Natural killer cell (primary cell): ENCODE measurements at regions not wholly inside any gene's neighbourhood (a gene's known extent, or its start where the extent isn't known, plus 50 kb on each side); places are given as distances from the start of the nearest gene placed in this dataset.

Experiments used
- ATAC-seq, 3 donors: fragments of 150-1000 bp in 2 of 3; fragments of 200-7000 bp in 1 of 3; cut with Tn5 transposase; 1 replicate in 1 of 3; 2 replicates in 2 of 3; pipeline ENCODE4 v1.10.0; 2021; ENCODE audit warnings: mild to moderate bottlenecking in 2 of 3, moderate library complexity in 2 of 3
- DNase-seq, 2 donors: peaks; one replicate each; pipeline versions ENCODE4 v3.0.0 to v3.0.0-alpha.2; 2013 to 2021; ENCODE audit warnings: mixed read lengths in 1 of 2
- H3K27ac ChIP-seq: one replicate; pipeline ENCODE4 v1.5.1; 2013; ENCODE audit warnings: mild to moderate bottlenecking, low read length
- H3K27me3 ChIP-seq: one replicate; pipeline ENCODE4 v1.6.1; 2013; ENCODE audit warnings: low read length; ENCODE audit not compliant: control insufficient read depth, insufficient read depth
- H3K36me3 ChIP-seq: one replicate; pipeline ENCODE4 v1.6.1; 2013; ENCODE audit warnings: low read length; ENCODE audit not compliant: control insufficient read depth, insufficient read depth
- H3K4me1 ChIP-seq: one replicate; pipeline ENCODE4 v1.6.1; 2013; ENCODE audit warnings: low read length; ENCODE audit not compliant: control insufficient read depth, insufficient read depth
- H3K4me3 ChIP-seq: one replicate; pipeline ENCODE4 v1.5.1; 2013; ENCODE audit warnings: low read length
- H3K9me3 ChIP-seq: one replicate; pipeline ENCODE4 v1.6.1; 2013; ENCODE audit warnings: low read length; ENCODE audit not compliant: control insufficient read depth, insufficient read depth
- H3K27ac Mint-ChIP-seq, 2 donors: one replicate each; pipeline ENCODE4 v1.8.0; 2022; ENCODE audit warnings: mild to moderate bottlenecking in 2 of 2, mixed read lengths in 2 of 2, moderate library complexity in 1 of 2
- H3K27me3 Mint-ChIP-seq, 2 donors: one replicate each; pipeline ENCODE4 v1.8.0; 2022; ENCODE audit warnings: low read depth in 2 of 2, mixed read lengths in 2 of 2
- H3K36me3 Mint-ChIP-seq: one replicate; pipeline ENCODE4 v1.8.0; 2022; ENCODE audit warnings: mixed read lengths
- H3K4me1 Mint-ChIP-seq, 2 donors: one replicate each; pipeline ENCODE4 v1.8.0; 2022; ENCODE audit warnings: mixed read lengths in 2 of 2
- H3K4me3 Mint-ChIP-seq: one replicate; pipeline ENCODE4 v1.8.0; 2022; ENCODE audit warnings: mild to moderate bottlenecking, moderate library complexity, mixed read lengths
- H3K9me3 Mint-ChIP-seq, 2 donors: one replicate each; pipeline ENCODE4 v1.8.0; 2022; ENCODE audit warnings: mixed read lengths in 2 of 2
- WGBS: methylation state at CpG from one replicate; pipeline ENCODE4 v1.1.7; 2013; ENCODE audit warnings: missing lambda C conversion rate; ENCODE audit not compliant: insufficient coverage; 5-methylcytosine and 5-hydroxymethylcytosine counted together
- intact Hi-C: fragments of 100-400 bp; cut with micrococcal nuclease; formaldehyde crosslinking; loops from one replicate; pipeline ENCODE4 v1.14.2; 2022
- TF ChIP-seq, protein P1 (sequence below): fragments of 200-600 bp; IDR thresholded peaks from one replicate; pipeline ENCODE4 v1.8.0; 2022; ENCODE audit warnings: antibody characterized with exemption

DNA sequence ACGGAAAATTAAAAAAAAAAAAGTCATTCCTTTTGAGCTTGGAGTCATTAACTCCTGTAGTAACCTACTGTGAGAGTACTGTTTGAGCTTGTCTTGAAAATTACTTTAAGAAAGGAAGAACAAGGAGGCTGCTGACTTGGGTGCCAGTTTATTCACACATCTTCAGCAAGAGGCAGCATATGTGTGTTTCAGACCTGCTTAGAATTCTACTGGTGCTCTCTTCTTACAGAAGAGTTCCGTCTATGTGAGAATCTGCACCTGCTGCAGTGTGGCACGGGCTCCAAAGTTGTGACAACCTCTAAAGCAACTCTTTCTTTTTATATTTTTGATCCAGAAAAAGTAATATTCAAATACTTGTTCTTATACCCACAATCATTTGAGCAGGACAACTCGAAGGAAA, 117.4 kb upstream of the SOX4 start:
- TF ChIP-seq, protein P1, sequence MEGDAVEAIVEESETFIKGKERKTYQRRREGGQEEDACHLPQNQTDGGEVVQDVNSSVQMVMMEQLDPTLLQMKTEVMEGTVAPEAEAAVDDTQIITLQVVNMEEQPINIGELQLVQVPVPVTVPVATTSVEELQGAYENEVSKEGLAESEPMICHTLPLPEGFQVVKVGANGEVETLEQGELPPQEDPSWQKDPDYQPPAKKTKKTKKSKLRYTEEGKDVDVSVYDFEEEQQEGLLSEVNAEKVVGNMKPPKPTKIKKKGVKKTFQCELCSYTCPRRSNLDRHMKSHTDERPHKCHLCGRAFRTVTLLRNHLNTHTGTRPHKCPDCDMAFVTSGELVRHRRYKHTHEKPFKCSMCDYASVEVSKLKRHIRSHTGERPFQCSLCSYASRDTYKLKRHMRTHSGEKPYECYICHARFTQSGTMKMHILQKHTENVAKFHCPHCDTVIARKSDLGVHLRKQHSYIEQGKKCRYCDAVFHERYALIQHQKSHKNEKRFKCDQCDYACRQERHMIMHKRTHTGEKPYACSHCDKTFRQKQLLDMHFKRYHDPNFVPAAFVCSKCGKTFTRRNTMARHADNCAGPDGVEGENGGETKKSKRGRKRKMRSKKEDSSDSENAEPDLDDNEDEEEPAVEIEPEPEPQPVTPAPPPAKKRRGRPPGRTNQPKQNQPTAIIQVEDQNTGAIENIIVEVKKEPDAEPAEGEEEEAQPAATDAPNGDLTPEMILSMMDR = no peak
- no peaks in the 10 kb centered on the region for H3K36me3 Mint-ChIP-seq

DNA sequence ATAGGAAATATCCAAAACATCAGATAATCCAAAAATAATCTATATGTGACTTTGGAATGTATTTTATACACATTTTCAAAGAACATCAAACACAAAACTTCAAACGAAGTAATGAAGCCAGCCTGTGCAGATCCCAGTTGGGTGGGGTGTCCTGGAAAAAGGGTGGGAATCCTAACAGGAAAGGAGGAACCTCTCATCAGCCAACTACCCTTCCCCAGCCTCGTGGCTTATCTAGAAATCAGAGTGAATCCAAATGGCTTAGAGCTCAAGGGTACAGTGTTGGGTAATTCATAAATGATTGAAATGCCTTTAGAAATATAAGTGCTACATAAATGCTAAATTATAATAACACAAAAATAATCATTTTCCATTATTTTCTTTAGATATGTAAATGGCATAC, 115.1 kb upstream of the SOX4 start:
- Histone ChIP-seq H3K9me3 (no peaks in the 10 kb centered on the region), H3K36me3 (no peaks in the 10 kb centered on the region), H3K4me3 (no peak overlapping the region), H3K27ac (no peak overlapping the region), H3K27me3 (no peaks in the 10 kb centered on the region), H3K4me1 (no peaks in the 10 kb centered on the region)
- intact Hi-C loops = no loop called here
- Mint-ChIP-seq H3K27me3 (peaks cover 8 to 24% of the 10 kb centered on the region in 2 donors), H3K4me1 (no peaks in the 10 kb centered on the region), H3K9me3 (no peaks in the 10 kb centered on the region), H3K27ac (no peak overlapping the region), H3K36me3 (no peaks in the 10 kb centered on the region), H3K4me3 (no peak overlapping the region)
- no CpG with 5 or more reads among the region's 2 CpGs for WGBS
- DNase-seq (no peak), ATAC-seq (no peak)
- TF ChIP-seq, protein P1 = no peak

More for the DNA sequence above, 117.4 kb upstream of the SOX4 start:
- Mint-ChIP-seq H3K27me3 (peaks cover 5 to 24% of the 10 kb centered on the region in 2 donors), H3K4me3 (no peak overlapping the region), H3K9me3 (no peaks in the 10 kb centered on the region), H3K4me1 (no peaks in the 10 kb centered on the region), H3K27ac (no peak overlapping the region)
- intact Hi-C loops = no loop called here
- DNase-seq = no peak
- Histone ChIP-seq H3K27me3 (no peaks in the 10 kb centered on the region), H3K4me1 (no peaks in the 10 kb centered on the region), H3K9me3 (no peaks in the 10 kb centered on the region), H3K4me3 (no peak overlapping the region), H3K36me3 (no peaks in the 10 kb centered on the region), H3K27ac (no peak overlapping the region)
- WGBS = 84% methylated on average over 4 of the region's 4 CpGs
- no peak for ATAC-seq

DNA sequence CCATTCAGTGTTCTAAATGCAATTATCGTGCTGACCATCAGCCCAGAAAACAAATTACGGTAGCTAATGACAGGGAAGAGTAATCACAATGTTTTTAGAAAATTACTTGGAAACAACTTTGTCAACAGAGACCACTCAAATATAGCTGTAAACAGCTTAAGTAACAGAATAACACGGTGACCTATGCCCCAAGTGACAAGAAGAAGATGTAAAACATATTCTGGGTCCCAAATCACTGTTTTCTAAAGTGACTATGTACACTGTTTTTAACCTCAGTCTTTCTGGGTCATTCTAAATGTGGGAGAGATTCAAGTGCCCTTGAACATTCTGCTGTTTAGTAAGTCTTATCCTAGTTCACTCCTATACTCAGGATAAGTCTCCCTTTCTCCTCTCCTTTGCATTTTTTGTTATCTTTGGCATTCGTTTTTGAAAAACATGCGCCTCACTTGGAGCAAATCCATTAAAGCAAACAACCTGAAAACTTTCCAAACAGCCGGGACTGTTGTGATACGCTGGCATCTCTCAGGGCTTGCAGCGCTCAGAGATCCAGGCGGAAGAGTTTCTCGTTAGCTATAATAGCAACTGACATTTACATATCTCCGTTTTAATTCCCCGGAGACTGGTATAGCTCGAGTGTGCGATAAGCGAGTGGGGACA, 114.5 kb upstream of the SOX4 start:
- no peaks in the 10 kb centered on the region for H3K9me3 ChIP-seq
- H3K36me3 ChIP-seq = no peaks in the 10 kb centered on the region
- no peaks in the 10 kb centered on the region for H3K36me3 Mint-ChIP-seq
- H3K27me3 ChIP-seq = no peaks in the 10 kb centered on the region
- TF ChIP-seq, protein P1 = no peak
- DNase-seq = no peak
- no peak for ATAC-seq
- H3K4me1 ChIP-seq = no peaks in the 10 kb centered on the region
- no peak overlapping the region for H3K27ac ChIP-seq
- no peaks in the 10 kb centered on the region for H3K9me3 Mint-ChIP-seq
- H3K27me3 Mint-ChIP-seq = peaks cover 8 to 24% of the 10 kb centered on the region in 2 donors
- 94% methylated on average over 15 of the region's 15 CpGs for WGBS
- intact Hi-C loops = no loop called here
- no peak overlapping the region for H3K27ac Mint-ChIP-seq
- H3K4me1 Mint-ChIP-seq = no peaks in the 10 kb centered on the region
- H3K4me3 ChIP-seq = no peak overlapping the region
- H3K4me3 Mint-ChIP-seq = no peak overlapping the region

DNA sequence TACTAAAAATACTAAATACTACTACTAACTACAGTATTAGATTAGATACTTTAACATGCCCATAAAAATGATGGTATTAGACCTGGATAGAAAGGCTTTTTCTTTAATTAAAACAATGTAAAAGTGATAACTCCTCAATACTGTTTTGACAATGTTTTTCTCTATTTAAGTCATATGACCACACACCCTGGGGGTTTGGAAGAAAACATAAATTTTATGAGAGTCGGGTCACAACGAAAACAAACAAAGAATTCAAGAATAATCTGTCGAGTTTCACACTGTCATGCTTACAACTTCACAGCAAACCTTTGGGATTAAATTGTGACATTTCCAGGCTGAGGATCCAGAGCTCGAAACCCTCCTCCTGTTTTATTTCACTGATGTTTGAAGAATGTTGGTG, 107.4 kb upstream of the SOX4 start:
- Histone ChIP-seq H3K4me1 (no peaks in the 10 kb centered on the region), H3K4me3 (no peak overlapping the region), H3K9me3 (no peaks in the 10 kb centered on the region), H3K27me3 (no peaks in the 10 kb centered on the region), H3K36me3 (no peaks in the 10 kb centered on the region), H3K27ac (no peak overlapping the region)
- no peaks in the 10 kb centered on the region for H3K36me3 Mint-ChIP-seq
- DNase-seq = no peak
- WGBS = 80% methylated on average over 3 of the region's 4 CpGs
- no peak for ATAC-seq
- intact Hi-C loops = no loop called here
- no peaks in the 10 kb centered on the region for H3K4me1 Mint-ChIP-seq
- TF ChIP-seq, protein P1 = no peak
- no peak overlapping the region for H3K27ac Mint-ChIP-seq
- peaks cover 7 to 8% of the 10 kb centered on the region in 2 donors for H3K27me3 Mint-ChIP-seq
- no peak overlapping the region for H3K4me3 Mint-ChIP-seq
- H3K9me3 Mint-ChIP-seq = no peaks in the 10 kb centered on the region
